ENCODE measurements at regions not wholly inside any gene's neighbourhood (a gene's known extent, or its start where the extent isn't known, plus 50 kb on each side); places are given as distances from the start of the nearest gene placed in this dataset.

DNA sequence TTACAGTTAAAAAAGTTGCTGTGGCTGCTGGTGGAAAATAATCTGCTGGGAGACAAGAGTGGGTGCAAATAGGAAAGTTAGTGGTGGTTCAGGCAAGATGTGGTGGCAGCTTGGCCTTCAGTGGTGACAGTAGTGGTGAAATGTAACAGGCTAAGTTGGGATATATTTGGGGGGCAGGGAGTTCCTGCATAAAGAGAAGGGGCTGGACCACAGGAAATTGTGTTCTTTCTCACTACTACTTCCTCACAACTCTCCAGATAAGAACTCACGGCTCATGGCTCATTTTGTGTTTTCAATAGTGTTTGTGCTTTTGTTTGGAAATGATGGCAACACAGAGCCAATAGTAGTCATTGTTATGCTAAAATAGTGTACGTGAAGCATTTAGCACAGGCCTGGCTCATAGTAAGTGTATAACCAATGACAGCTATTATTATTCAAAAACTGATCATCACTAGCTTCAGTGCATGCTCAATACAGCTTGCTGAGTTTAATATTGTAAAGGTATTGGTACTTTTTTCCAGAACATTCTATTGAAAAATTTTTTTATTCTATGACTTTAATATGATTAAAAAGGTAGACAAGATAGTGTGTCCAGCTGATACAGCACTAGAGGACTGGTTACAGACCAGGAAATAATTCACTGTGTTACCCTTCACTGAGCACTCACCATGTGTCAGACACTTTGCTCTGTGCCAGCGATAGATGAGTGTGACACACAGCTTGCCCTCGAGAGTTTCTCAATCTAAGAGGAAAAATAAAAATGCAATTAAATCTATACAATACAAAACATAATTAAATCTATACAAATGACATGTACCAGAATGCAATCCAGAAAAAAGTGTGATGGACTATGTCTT lies 209.8 kb downstream of the POU4F1 start:
- WGBS (ENCODE audit: insufficient coverage): no CpG with 5 or more reads among the region's 4 CpGs

DNA sequence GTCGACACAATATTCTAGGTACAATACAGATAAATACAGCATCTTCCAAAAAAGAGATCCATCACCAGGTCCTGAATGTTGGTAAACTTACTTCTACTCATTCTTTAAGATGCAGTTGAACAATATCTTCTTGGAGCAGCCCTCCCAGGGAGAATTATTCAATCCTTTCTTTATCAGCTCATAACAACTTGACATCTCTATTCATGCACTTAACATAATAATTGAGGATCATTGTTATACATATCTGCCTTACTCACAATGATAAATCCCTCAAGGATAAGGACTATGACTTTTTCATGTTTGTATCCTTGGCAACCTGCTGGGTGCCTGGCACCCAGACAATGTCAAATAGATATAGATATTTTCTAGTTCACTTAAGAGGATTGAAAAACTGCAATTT lies 219.5 kb downstream of the POU4F1 start:
- Histone ChIP-seq H3K27ac (ENCODE audit: low read depth in 1 of 2, low read length in 2 of 2) (no peak overlapping the region), H3K4me1 (ENCODE audit: control insufficient read depth in 1 of 2, insufficient read depth in 2 of 2, low read length in 2 of 2) (peaks cover 0 to 2% of the 10 kb centered on the region in 2 donors), H3K79me2 (ENCODE audit: insufficient read depth, low read length) (no peaks in the 10 kb centered on the region), H3K4me3 (replicated peaks in 1 of 3; ENCODE audit: low read depth in 2 of 3, low read length in 3 of 3) (no peak overlapping the region), H3K27me3 (ENCODE audit: control insufficient read depth in 2 of 2, insufficient read depth in 2 of 2, low read length in 2 of 2) (no peaks in the 10 kb centered on the region), H3K9me3 (replicated peaks in 1 of 2; ENCODE audit: control insufficient read depth in 1 of 2, insufficient read depth in 1 of 2, low read length in 2 of 2) (peaks cover 0 to 2% of the 10 kb centered on the region in 2 donors), H3K4me2 (replicated peaks; ENCODE audit: extremely low read depth, low read length, poor library complexity, severe bottlenecking) (no peak overlapping the region), H3K9ac (ENCODE audit: insufficient read depth, low read length, poor library complexity, severe bottlenecking) (no peak overlapping the region), H3K36me3 (replicated peaks in 1 of 2; ENCODE audit: control insufficient read depth in 1 of 2, insufficient read depth in 2 of 2, low read length in 2 of 2) (no peaks in the 10 kb centered on the region), H4K20me1 (ENCODE audit: insufficient read depth, low read length) (no peaks in the 10 kb centered on the region), H2AFZ (ENCODE audit: insufficient read depth, low read depth, low read length, poor library complexity, severe bottlenecking) (no peak overlapping the region)
- Mint-ChIP-seq H3K9me3 (peaks cover 0 to 5% (median 3%) of the 10 kb centered on the region in 7 donors), H3K27ac (no peak overlapping the region), H3K36me3 (no peaks in the 10 kb centered on the region), H3K27me3 (ENCODE audit: low read depth in 3 of 3) (peaks cover 0 to 1% (median 1%) of the 10 kb centered on the region in 3 donors), H3K4me1 (peaks cover 8% of the 10 kb centered on the region), H3K4me3 (no peak overlapping the region)
- DNase-seq: no peak
- no CpG with 5 or more reads among the region's 1 CpG for WGBS (ENCODE audit: insufficient coverage)
- intact Hi-C loops (cut with micrococcal nuclease): no loop called here
- TF ChIP-seq, protein P1, sequence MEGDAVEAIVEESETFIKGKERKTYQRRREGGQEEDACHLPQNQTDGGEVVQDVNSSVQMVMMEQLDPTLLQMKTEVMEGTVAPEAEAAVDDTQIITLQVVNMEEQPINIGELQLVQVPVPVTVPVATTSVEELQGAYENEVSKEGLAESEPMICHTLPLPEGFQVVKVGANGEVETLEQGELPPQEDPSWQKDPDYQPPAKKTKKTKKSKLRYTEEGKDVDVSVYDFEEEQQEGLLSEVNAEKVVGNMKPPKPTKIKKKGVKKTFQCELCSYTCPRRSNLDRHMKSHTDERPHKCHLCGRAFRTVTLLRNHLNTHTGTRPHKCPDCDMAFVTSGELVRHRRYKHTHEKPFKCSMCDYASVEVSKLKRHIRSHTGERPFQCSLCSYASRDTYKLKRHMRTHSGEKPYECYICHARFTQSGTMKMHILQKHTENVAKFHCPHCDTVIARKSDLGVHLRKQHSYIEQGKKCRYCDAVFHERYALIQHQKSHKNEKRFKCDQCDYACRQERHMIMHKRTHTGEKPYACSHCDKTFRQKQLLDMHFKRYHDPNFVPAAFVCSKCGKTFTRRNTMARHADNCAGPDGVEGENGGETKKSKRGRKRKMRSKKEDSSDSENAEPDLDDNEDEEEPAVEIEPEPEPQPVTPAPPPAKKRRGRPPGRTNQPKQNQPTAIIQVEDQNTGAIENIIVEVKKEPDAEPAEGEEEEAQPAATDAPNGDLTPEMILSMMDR (IDR thresholded peaks at IDR 0.05): no peak

More for the DNA sequence above, 209.8 kb downstream of the POU4F1 start:
- no peaks in the 10 kb centered on the region for H3K9me3 ChIP-seq (replicated peaks in 1 of 2; ENCODE audit: control insufficient read depth in 1 of 2, insufficient read depth in 1 of 2, low read length in 2 of 2)
- H2AFZ ChIP-seq (ENCODE audit: insufficient read depth, low read depth, low read length, poor library complexity, severe bottlenecking): no peak overlapping the region
- Mint-ChIP-seq H3K27me3 (ENCODE audit: low read depth in 3 of 3) (peaks cover 0 to 4% (median 1%) of the 10 kb centered on the region in 3 donors), H3K36me3 (no peaks in the 10 kb centered on the region), H3K9me3 (peaks cover 0 to 6% (median 2%) of the 10 kb centered on the region in 7 donors), H3K4me1 (peaks cover 4% of the 10 kb centered on the region), H3K27ac (no peak overlapping the region), H3K4me3 (no peak overlapping the region)
- no peak overlapping the region for H3K27ac ChIP-seq (ENCODE audit: low read depth in 1 of 2, low read length in 2 of 2)
- no peaks in the 10 kb centered on the region for H4K20me1 ChIP-seq (ENCODE audit: insufficient read depth, low read length)
- H3K36me3 ChIP-seq (replicated peaks in 1 of 2; ENCODE audit: control insufficient read depth in 1 of 2, insufficient read depth in 2 of 2, low read length in 2 of 2): no peaks in the 10 kb centered on the region
- no peaks in the 10 kb centered on the region for H3K27me3 ChIP-seq (ENCODE audit: control insufficient read depth in 2 of 2, insufficient read depth in 2 of 2, low read length in 2 of 2)
- no peak for DNase-seq
- H3K4me1 ChIP-seq (ENCODE audit: control insufficient read depth in 1 of 2, insufficient read depth in 2 of 2, low read length in 2 of 2): no peaks in the 10 kb centered on the region
- H3K4me3 ChIP-seq (replicated peaks in 1 of 3; ENCODE audit: low read depth in 2 of 3, low read length in 3 of 3): no peak overlapping the region
- intact Hi-C loops (cut with micrococcal nuclease): no loop called here
- TF ChIP-seq, protein P1 (IDR thresholded peaks at IDR 0.05): no peak
- no peaks in the 10 kb centered on the region for H3K79me2 ChIP-seq (ENCODE audit: insufficient read depth, low read length)
- no peak overlapping the region for H3K4me2 ChIP-seq (replicated peaks; ENCODE audit: extremely low read depth, low read length, poor library complexity, severe bottlenecking)
- H3K9ac ChIP-seq (ENCODE audit: insufficient read depth, low read length, poor library complexity, severe bottlenecking): no peak overlapping the region
